Colon (tissue), 2 donors: ENCODE measurements at regions not wholly inside any gene's neighbourhood (a gene's known extent, or its start where the extent isn't known, plus 50 kb on each side); places are given as distances from the start of the nearest gene placed in this dataset.
"Not testable (repeated sequence)": the region's sequence is repeated elsewhere in the genome, so short reads cannot be mapped to it uniquely, and the experiment has no call there.

ENCODE experiments used
- FAIRE-seq: peaks from 2 replicates; lab custom pipeline; 2012; peaks lifted over from hg19 to GRCh38; lab: Jason Lieb, UNC
- donor health status: control.
- donor health status: control.

GRCh38 chr10:4440260-4440659, 385.7 kb upstream of the AKR1E2 start:
- no peak for FAIRE-seq

GRCh38 chr10:4437791-4438190, 388.2 kb upstream of the AKR1E2 start:
- FAIRE-seq, result no peak

GRCh38 chr10:4437061-4437460, 388.9 kb upstream of the AKR1E2 start:
- no peak for FAIRE-seq

GRCh38 chr10:4436103-4436502, 389.9 kb upstream of the AKR1E2 start:
- FAIRE-seq, result no peak

GRCh38 chr10:4434516-4435071, 391.4 kb upstream of the AKR1E2 start:
- FAIRE-seq, result no peak

GRCh38 chr10:4434105-4434504, 391.9 kb upstream of the AKR1E2 start:
- FAIRE-seq, result no peak

- no peak for FAIRE-seq
These were observed 394.7 kb upstream of the AKR1E2 start for GRCh38 chr10:4431114-4431863.

GRCh38 chr10:4429571-4429970, 396.4 kb upstream of the AKR1E2 start:
- FAIRE-seq, result no peak

- FAIRE-seq, result no peak
These were observed 398.5 kb upstream of the AKR1E2 start for GRCh38 chr10:4427532-4427931.

GRCh38 chr10:4426866-4427265, 399.1 kb upstream of the AKR1E2 start:
- no peak for FAIRE-seq

GRCh38 chr10:4409319-4409718, 416.7 kb upstream of the AKR1E2 start:
- FAIRE-seq, result no peak

- no peak for FAIRE-seq
These were observed 418.2 kb upstream of the AKR1E2 start for GRCh38 chr10:4407783-4408182.

- FAIRE-seq, result no peak
These were observed 420.2 kb upstream of the AKR1E2 start for GRCh38 chr10:4405828-4406227.

- FAIRE-seq, result no peak
These were observed 422.3 kb upstream of the AKR1E2 start for GRCh38 chr10:4403638-4404252.

GRCh38 chr10:4401080-4401479, 424.9 kb upstream of the AKR1E2 start:
- not testable (repeated sequence) for FAIRE-seq

GRCh38 chr10:4399556-4399955, 426.5 kb upstream of the AKR1E2 start:
- FAIRE-seq, result no peak

GRCh38 chr10:4398602-4399001, 427.4 kb upstream of the AKR1E2 start:
- no peak for FAIRE-seq

GRCh38 chr10:4397337-4397736, 428.7 kb upstream of the AKR1E2 start:
- no peak for FAIRE-seq

GRCh38 chr10:4396401-4397283, 429.4 kb upstream of the AKR1E2 start:
- no peak for FAIRE-seq

- FAIRE-seq, result no peak
These were observed 430.3 kb upstream of the AKR1E2 start for GRCh38 chr10:4395731-4396130.

GRCh38 chr10:4394455-4394854, 431.6 kb upstream of the AKR1E2 start:
- FAIRE-seq, result not testable (repeated sequence)

- no peak for FAIRE-seq
These were observed 434.3 kb upstream of the AKR1E2 start for GRCh38 chr10:4391683-4392082.

GRCh38 chr10:4390219-4390618, 435.8 kb upstream of the AKR1E2 start:
- no peak for FAIRE-seq
